NCI-H446 treated with DMSO at 0.1 percent for 48 hours (cell line): ENCODE measurements at regions not wholly inside any gene's neighbourhood (a gene's known extent, or its start where the extent isn't known, plus 50 kb on each side); places are given as distances from the start of the nearest gene placed in this dataset.
"Not testable (repeated sequence)": the region's sequence is repeated elsewhere in the genome, so short reads cannot be mapped to it uniquely, and the experiment has no call there.

Experiments used
- DNase-seq: peaks from one replicate; lab custom pipeline; 2025; lab: John Stamatoyannopoulos, UW

DNA sequence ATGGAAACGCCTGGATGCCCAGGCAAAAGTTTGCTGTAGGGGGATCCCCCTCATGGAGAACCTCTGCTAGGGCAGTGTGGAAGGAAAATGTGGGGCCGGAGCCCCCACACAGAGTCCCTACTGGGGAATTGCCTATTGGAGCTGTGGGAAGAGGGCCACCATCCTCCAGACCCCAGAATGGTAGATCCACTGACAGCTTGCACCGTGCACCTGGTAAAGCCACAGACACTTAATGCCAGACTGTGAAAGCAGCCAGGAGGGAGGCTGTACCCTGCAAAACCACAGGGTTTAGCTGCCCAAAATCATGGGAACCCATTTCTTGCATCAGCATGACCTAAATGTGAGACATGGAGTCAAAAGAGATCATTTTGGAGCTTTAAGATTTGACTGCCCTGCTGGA, 302.0 kb upstream of the ST8SIA4 start:
- DNase-seq: not testable (repeated sequence)

- not testable (repeated sequence) for DNase-seq
These were observed 277.3 kb upstream of the ST8SIA4 start for GRCh38 chr5:101180365-101180764.

DNA sequence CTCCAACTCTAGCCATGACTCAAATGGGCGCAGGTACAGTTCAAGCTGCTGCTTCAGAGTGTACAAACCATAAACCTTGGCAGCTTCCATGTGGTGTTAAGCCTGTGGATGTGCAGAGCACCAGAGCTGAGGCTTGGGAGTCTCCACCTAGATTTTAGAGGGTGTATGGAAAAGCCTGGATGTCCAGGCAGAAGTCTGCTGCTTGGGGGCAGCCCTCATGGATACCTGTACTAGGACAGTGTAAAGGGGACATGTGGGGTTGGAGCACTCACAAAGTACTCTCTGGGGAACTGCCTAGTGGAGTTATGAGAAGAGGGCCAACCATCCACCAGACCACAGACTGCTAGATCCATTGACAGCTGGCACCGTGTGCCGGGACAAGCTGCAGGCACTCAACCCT, 273.5 kb upstream of the ST8SIA4 start:
- no peak for DNase-seq

DNA sequence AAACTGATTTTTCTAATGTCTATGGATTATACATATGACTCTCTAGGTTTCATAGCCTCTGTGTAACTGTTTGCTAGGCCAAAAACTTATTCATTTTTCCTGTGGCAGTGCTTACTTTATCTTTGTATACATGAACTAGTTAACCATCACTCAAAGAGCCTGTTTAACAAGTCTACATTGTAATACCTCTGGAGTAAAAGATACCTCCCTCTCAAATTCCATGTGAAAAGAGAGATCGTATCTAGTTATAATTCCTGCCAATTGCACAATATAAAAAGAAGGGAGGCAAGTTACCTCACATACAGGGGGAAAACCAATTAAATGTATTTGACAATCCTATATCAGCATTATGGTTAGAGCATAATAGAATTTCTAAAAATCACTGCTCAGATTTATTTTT, 271.9 kb upstream of the ST8SIA4 start:
- DNase-seq: no peak

GRCh38 chr5:101163088-101163487, 260.0 kb upstream of the ST8SIA4 start:
- no peak for DNase-seq

DNA sequence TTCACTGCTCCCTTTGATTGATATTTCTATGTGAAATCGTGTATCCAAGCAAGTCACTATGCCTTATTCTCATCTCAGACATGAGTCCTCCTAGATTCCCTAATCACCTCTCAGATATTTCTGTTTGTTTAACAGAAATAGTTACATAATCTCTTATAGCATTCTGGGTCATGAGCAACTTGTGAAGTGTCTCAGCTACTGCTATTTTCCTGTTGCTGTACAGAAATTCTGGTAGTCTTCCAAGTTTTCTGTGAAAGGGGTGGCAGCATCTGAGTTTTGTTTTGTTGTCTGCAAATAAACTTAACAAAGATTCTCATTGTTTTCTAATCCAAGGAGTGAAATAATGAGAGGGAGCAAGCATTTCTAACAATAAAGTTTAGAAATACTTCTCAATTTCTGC, 256.9 kb upstream of the ST8SIA4 start:
- DNase-seq: no peak

GRCh38 chr5:101159006-101159405, 255.9 kb upstream of the ST8SIA4 start:
- no peak for DNase-seq

GRCh38 chr5:101153526-101153925, 250.4 kb upstream of the ST8SIA4 start:
- DNase-seq: no peak

DNA sequence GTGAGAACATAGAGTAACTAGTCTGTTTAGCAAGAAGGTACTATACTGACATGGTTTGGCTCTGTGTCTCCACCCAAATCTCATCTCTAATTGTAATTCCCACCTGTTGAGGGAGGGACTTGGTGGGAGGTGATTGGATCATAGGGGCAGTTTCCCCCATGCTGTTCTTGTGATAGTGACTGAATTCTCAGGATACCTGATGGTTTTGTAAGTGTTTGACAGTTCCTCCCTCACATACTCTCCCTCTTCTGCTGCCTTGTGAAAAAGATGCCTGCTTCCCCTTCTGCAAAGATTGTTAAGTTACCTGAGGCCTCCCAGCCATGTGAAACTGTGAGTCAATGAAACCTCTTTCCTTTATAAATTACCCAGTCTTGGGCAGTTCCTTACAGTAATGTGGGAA, 240.4 kb upstream of the ST8SIA4 start:
- DNase-seq: no peak

GRCh38 chr5:101142102-101142501, 239.0 kb upstream of the ST8SIA4 start:
- DNase-seq: no peak

DNA sequence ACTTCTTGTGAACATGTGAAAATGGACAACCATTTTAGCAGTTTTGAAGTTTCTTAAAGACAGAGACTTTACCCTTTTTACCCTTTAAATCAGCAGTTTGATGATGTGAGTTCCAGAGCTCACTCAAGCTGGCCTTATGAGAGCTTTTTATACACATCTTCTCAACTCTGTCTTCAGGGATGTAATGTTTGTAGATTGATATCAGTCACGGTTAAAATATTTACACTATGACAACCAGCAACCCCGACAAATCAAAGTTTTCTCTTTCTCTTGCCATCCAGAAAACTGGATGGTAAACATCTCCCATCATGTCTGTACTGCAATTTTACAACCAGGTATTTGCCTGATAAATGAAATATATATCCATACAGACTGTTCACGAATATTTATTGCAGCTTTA, 233.4 kb upstream of the ST8SIA4 start:
- no peak for DNase-seq

GRCh38 chr5:101123363-101123762, 220.3 kb upstream of the ST8SIA4 start:
- DNase-seq: no peak

GRCh38 chr5:101112645-101113044, 209.6 kb upstream of the ST8SIA4 start:
- DNase-seq: no peak

DNA sequence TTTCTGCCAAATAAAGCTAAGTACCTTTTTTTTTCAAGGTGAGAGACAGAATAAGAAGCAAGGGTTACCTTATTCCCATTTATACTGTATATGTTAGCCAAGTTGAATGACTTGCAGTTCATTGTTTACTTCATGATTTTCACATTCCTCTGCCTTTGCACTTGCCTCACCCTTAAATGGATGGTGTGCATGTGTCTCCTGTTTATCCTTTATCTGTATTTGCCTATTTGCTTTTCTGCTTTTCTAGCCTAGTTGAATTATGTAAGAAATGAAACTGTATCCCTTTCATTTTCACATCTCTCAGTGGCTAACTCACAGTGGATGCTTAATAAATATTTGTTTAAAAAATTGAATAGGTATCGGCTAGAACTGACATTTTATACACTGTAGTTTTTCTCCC, 200.8 kb upstream of the ST8SIA4 start:
- no peak for DNase-seq

GRCh38 chr5:101102506-101102905, 199.4 kb upstream of the ST8SIA4 start:
- no peak for DNase-seq

DNA sequence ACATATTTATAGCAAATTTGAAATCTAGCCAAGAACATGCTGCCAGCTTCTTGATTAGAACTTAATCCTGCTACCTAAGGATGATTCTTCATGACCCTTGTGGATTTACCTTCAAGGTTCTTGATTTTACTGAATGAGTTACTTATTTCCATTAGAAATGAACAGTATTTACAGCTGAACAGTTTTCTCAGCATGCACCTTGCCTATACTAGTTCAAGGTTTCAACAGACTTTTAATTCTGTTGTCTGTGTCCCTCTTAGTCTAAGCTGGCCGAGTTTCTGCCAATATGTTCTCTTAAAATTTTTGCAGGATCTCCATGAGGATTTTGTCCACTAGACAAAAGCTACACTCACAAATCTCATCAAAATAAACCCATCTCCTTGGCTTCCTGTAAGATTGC, 188.8 kb upstream of the ST8SIA4 start:
- DNase-seq: no peak

DNA sequence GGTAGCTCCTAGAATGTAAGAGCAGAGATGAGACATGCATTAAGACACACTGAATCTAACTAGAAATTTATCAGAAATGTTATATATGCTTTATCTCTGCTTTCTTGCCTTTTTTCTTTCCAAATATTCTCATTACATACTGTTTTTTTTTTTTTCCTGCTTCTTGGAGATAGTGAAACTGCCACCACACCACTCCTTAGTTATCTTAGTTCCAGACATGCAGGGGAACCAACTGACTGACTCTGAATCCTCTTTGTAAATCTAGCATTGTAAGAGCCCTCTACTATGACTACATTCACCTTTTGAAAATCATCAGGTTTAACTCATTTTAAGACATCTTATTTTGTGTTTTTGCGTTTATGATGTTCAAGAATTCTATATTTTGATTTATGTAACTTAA, 181.3 kb upstream of the ST8SIA4 start:
- no peak for DNase-seq

DNA sequence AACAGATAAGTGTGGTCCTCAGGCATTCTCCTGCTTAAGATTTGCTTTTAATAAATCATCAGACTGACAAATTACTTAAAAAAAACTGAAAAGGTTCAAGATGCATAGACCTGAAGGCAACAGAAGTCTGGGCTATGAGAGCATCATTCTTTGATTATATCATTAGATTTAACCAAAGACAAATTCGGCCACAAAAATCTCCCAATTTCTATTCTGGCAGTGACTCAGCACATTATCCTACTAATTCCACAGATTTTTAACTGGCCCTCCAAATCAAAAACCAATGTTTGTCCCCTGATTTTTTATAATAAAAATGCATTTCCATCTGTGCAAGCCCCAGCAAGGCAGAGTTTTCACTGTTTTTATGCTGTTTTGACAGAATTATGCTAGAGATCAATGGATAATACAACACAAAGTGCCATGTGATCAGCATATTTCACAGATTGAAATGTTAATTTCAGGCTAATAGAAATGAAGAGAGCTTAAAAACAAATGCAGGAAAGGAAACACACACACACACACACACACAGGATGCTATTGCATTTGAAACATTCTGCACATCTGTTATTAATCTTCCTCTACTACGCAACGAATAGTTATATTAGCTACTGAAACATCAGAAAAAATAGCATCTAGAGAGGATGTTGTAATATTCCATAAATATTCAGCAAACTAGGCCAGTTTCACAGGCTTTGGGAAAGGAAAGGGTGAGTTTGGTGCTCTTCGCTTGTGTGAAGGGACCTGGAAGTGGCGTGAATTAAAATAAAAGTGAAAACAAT, 177.6 kb upstream of the ST8SIA4 start:
- no peak for DNase-seq

DNA sequence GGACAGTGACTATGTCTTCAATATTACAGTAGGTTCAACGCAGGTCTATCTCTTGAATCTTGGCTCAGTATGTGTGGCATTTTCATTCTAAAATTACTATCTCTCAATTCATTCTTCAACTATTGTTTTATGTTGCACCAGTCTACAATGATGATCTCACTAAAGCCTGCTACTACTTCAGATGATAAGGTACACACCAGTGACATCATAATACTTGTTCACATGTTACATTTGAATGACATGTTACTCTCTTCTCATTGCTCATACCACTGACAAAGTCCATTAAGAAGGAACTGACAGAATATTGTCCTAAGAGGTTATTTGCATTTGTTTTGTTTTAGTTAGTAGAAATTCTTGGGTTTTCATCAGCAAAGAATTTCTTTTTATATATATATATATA, 165.2 kb upstream of the ST8SIA4 start:
- DNase-seq: no peak

GRCh38 chr5:101067429-101067828, 164.3 kb upstream of the ST8SIA4 start:
- DNase-seq: no peak

DNA sequence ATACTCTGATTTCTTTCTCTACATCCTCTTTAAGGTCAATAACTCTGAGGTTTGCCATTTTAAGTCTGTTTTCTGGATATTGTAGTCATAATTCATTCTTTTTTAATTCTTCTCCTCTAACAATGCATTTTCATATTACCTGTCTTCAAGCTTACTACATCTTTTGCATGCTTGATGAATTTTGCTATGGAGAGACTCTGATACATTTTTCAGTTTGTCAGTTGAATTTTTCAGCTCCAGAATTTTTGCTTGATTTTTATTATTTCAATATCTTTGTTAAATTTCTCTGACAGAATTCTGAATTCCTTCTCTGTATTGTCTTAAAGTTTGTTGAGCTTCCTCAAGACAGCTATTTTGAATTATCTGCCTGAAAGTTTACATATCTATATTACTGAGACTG, 159.8 kb upstream of the ST8SIA4 start:
- no peak for DNase-seq

GRCh38 chr5:101047181-101047580, 144.1 kb upstream of the ST8SIA4 start:
- DNase-seq: no peak

- DNase-seq: no peak
These were observed 142.6 kb upstream of the ST8SIA4 start for GRCh38 chr5:101045689-101046088.

DNA sequence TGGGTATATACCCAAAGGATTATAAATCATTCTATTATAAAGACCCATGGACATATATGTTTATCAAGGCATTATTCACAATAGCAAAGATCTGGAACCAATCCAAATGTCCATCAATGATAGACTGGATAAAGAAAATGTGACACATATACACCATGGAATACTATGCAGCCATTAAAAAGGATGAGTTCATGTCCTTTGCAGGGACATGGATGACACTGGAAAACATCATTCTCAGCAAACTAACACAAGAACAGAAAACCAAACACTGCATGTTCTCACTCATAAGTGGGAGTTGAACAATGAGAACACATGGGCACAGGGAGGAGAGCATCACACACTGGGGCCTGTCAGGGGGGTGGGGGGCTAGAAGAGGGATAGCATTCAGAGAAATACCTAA, 136.9 kb upstream of the ST8SIA4 start:
- DNase-seq: not testable (repeated sequence)
